Liver (tissue), 8 donors: ENCODE measurements at regions not wholly inside any gene's neighbourhood (a gene's known extent, or its start where the extent isn't known, plus 50 kb on each side); places are given as distances from the start of the nearest gene placed in this dataset.

Source experiments
- DNase-seq: peaks from one replicate; pipeline ENCODE4 v3.0.0-alpha.2; 2017; ENCODE audit warnings: low spot score
- H3K27ac ChIP-seq, 2 donors: one replicate each; pipeline ENCODE4 v1.7.0; 2013; ENCODE audit warnings: inconsistent platforms in 2 of 2, low read length in 2 of 2, control low read depth in 1 of 2, low read depth in 1 of 2, mild to moderate bottlenecking in 1 of 2
- H3K27me3 ChIP-seq, 4 donors: one replicate each; pipeline versions ENCODE4 v1.6.1 to v1.7.0; 2013; ENCODE audit warnings: low read length in 3 of 4, inconsistent platforms in 1 of 4, mild to moderate bottlenecking in 1 of 4, moderate library complexity in 1 of 4; ENCODE audit not compliant: control insufficient read depth in 4 of 4, insufficient read depth in 4 of 4
- H3K36me3 ChIP-seq, 4 donors: one replicate each; pipeline versions ENCODE4 v1.6.1 to v1.7.0; 2013; ENCODE audit warnings: low read length in 3 of 4, mild to moderate bottlenecking in 3 of 4, low read depth in 1 of 4, moderate library complexity in 1 of 4; ENCODE audit not compliant: control insufficient read depth in 4 of 4, insufficient read depth in 3 of 4
- H3K4me1 ChIP-seq, 4 donors: one replicate each; pipeline versions ENCODE4 v1.6.1 to v1.7.0; 2013; ENCODE audit warnings: low read length in 3 of 4, mild to moderate bottlenecking in 3 of 4, moderate library complexity in 1 of 4; ENCODE audit not compliant: control insufficient read depth in 4 of 4, insufficient read depth in 4 of 4
- H3K4me3 ChIP-seq, 3 donors: one replicate each; pipeline versions ENCODE4 v1.6.1 to v1.7.0; 2013; ENCODE audit warnings: low read length in 3 of 3, control low read depth in 1 of 3, low read depth in 1 of 3, mild to moderate bottlenecking in 1 of 3
- H3K9ac ChIP-seq, 2 donors: one replicate each; pipeline ENCODE4 v1.7.0; 2013; ENCODE audit warnings: low read length in 2 of 2, mild to moderate bottlenecking in 2 of 2, moderate library complexity in 2 of 2, control low read depth in 1 of 2, low read depth in 1 of 2
- H3K9me3 ChIP-seq, 4 donors: one replicate each; pipeline versions ENCODE4 v1.6.1 to v1.7.0; 2013; ENCODE audit warnings: low read length in 3 of 4; ENCODE audit not compliant: control insufficient read depth in 4 of 4
- ATF3 ChIP-seq: IDR thresholded peaks from 2 replicates; pipeline ENCODE4 v1.6.1; 2016; ENCODE audit warnings: antibody characterized with exemption
- CTCF ChIP-seq: fragments of 150-350 bp; IDR thresholded peaks from 2 replicates; pipeline ENCODE4 v1.5.1; 2017; ENCODE audit warnings: improper control_type of control experiment, low read depth, low read length; ENCODE audit not compliant: missing input control
- EGR1 ChIP-seq, 2 donors: IDR thresholded peaks; 2 replicates each; pipeline ENCODE4 v1.6.1; 2016 to 2018; ENCODE audit warnings: antibody characterized with exemption in 2 of 2, low read depth in 2 of 2
- FOXA1 ChIP-seq: IDR thresholded peaks from 2 replicates; pipeline ENCODE4 v1.6.1; 2016; ENCODE audit warnings: antibody characterized with exemption
- FOXA2 ChIP-seq: IDR thresholded peaks from 2 replicates; pipeline ENCODE4 v1.6.1; 2016; ENCODE audit warnings: antibody characterized with exemption
- GABPA ChIP-seq, 2 donors: IDR thresholded peaks in 1 of 2; conservative IDR thresholded peaks in 1 of 2; 2 replicates each; pipeline ENCODE4 v1.6.1; 2016; ENCODE audit warnings: antibody characterized with exemption in 2 of 2, mild to moderate bottlenecking in 1 of 2, moderate library complexity in 1 of 2
- HNF4G ChIP-seq: IDR thresholded peaks from 2 replicates; pipeline ENCODE4 v1.6.1; 2016; ENCODE audit warnings: antibody characterized with exemption
- JUND ChIP-seq, 2 donors: IDR thresholded peaks; 2 replicates each; pipeline ENCODE4 v1.6.1; 2016; ENCODE audit warnings: antibody characterized with exemption in 2 of 2
- MAX ChIP-seq: IDR thresholded peaks from 2 replicates; pipeline ENCODE4 v1.6.1; 2016; ENCODE audit warnings: antibody characterized with exemption
- NR2F2 ChIP-seq: IDR thresholded peaks from 2 replicates; pipeline ENCODE4 v1.6.1; 2016; ENCODE audit warnings: antibody characterized with exemption
- RAD21 ChIP-seq, 2 donors: IDR thresholded peaks; 2 replicates each; pipeline ENCODE4 v1.6.1; 2016; ENCODE audit warnings: antibody characterized with exemption in 2 of 2, mild to moderate bottlenecking in 2 of 2
- RXRA ChIP-seq, 2 donors: IDR thresholded peaks; 2 replicates each; pipeline ENCODE4 v1.6.1; 2017 to 2018; ENCODE audit warnings: antibody characterized with exemption in 2 of 2, mild to moderate bottlenecking in 1 of 2
- TAF1 ChIP-seq: conservative IDR thresholded peaks from 2 replicates; pipeline ENCODE4 v1.6.1; 2016; ENCODE audit warnings: antibody characterized with exemption, mild to moderate bottlenecking
- YY1 ChIP-seq: IDR thresholded peaks from 2 replicates; pipeline ENCODE4 v1.6.1; 2016; ENCODE audit warnings: antibody characterized with exemption, mild to moderate bottlenecking
- ZBTB33 ChIP-seq: IDR thresholded peaks from 2 replicates; pipeline ENCODE4 v1.6.1; 2016; ENCODE audit warnings: antibody characterized with exemption
- WGBS: extraction: QIAGEN DNeasy Blood & Tissue Kit; methylation state at CpG from one replicate; pipeline ENCODE4 v1.1.7; 2013; 5-methylcytosine and 5-hydroxymethylcytosine counted together
- donor health status: healthy.
- donor health status: healthy.
- donor health status: healthy.
- donor health status: healthy.
- donor health status: healthy.

- no peaks in the 10 kb centered on the region for H3K9me3 ChIP-seq
- H3K27me3 ChIP-seq, result no peaks in the 10 kb centered on the region
- no peak overlapping the region for H3K27ac ChIP-seq
- no peak for DNase-seq
- no peak overlapping the region for H3K4me3 ChIP-seq
- TF ChIP-seq MAX (no peak), ATF3 (no peak), RXRA (IDR thresholded peaks at IDR 0.05) (no peak)
- H3K9ac ChIP-seq, result no peak overlapping the region
- no peaks in the 10 kb centered on the region for H3K4me1 ChIP-seq
- WGBS, result 44% methylated on average over 3 of the region's 3 CpGs
- no peaks in the 10 kb centered on the region for H3K36me3 ChIP-seq
Measured at GRCh38 chr7:124275411-124275810, 242.5 kb upstream of the TMEM229A start.

GRCh38 chr7:124269774-124270173 is 236.9 kb upstream of the TMEM229A start:
- H3K27me3 ChIP-seq, result peaks cover 0 to 3% (median 0%) of the 10 kb centered on the region in 4 donors
- no peaks in the 10 kb centered on the region for H3K4me1 ChIP-seq
- H3K36me3 ChIP-seq, result no peaks in the 10 kb centered on the region
- no peak for TF ChIP-seq ATF3
- TF ChIP-seq EGR1 (IDR thresholded peaks at IDR 0.05; ENCODE audit: low read depth in 2 of 2), result no peak
- no peak for TF ChIP-seq TAF1
- no peak for TF ChIP-seq GABPA (IDR thresholded peaks at IDR 0.05 in 1 of 2, conservative IDR thresholded peaks at IDR 0.05 in 1 of 2)
- TF ChIP-seq YY1, result no peak
- no peak for TF ChIP-seq ZBTB33
- TF ChIP-seq MAX, result no peak
- TF ChIP-seq RAD21 (IDR thresholded peaks at IDR 0.05), result no peak
- no peak for TF ChIP-seq HNF4G
- no peak for TF ChIP-seq JUND (IDR thresholded peaks at IDR 0.05)
- no peak for TF ChIP-seq FOXA2
- TF ChIP-seq RXRA (IDR thresholded peaks at IDR 0.05), result no peak
- no peak for TF ChIP-seq CTCF
- H3K9ac ChIP-seq, result no peak overlapping the region
- H3K9me3 ChIP-seq, result no peaks in the 10 kb centered on the region
- no peak overlapping the region for H3K4me3 ChIP-seq
- H3K27ac ChIP-seq, result no peak overlapping the region
- no peak for DNase-seq

GRCh38 chr7:124267154-124267553 is 234.3 kb upstream of the TMEM229A start:
- no peaks in the 10 kb centered on the region for H3K9me3 ChIP-seq
- no peak overlapping the region for H3K4me3 ChIP-seq
- H3K9ac ChIP-seq, result no peak overlapping the region
- no peaks in the 10 kb centered on the region for H3K4me1 ChIP-seq
- DNase-seq, result no peak
- H3K27ac ChIP-seq, result no peak overlapping the region
- TF ChIP-seq FOXA2 (no peak), FOXA1 (no peak), NR2F2 (no peak), GABPA (IDR thresholded peaks at IDR 0.05 in 1 of 2, conservative IDR thresholded peaks at IDR 0.05 in 1 of 2) (no peak), JUND (IDR thresholded peaks at IDR 0.05) (no peak), MAX (no peak), RXRA (IDR thresholded peaks at IDR 0.05) (no peak), YY1 (no peak)
- no peaks in the 10 kb centered on the region for H3K36me3 ChIP-seq
- WGBS, result 69% methylated on average over 2 of the region's 2 CpGs
- peaks cover 0 to 3% (median 0%) of the 10 kb centered on the region in 4 donors for H3K27me3 ChIP-seq
